B cell (primary cell): ENCODE measurements at regions not wholly inside any gene's neighbourhood (a gene's known extent, or its start where the extent isn't known, plus 50 kb on each side); places are given as distances from the start of the nearest gene placed in this dataset.

Source experiments
- ATAC-seq: fragments of 200-7000 bp; cut with Tn5 transposase; one replicate; pipeline ENCODE4 v1.10.0; 2021; ENCODE audit warnings: low read depth, mild to moderate bottlenecking, moderate number of reproducible peaks, moderate library complexity
- CTCF ChIA-PET: fragments of 350-600 bp; sonication (Branson Sonifier 250); formaldehyde crosslinking; loops from one replicate; lab custom pipeline; 2021; ENCODE audit warnings: antibody characterized with exemption, inconsistent platforms; lab: Charles Lee
- POLR2A ChIA-PET: fragments of 350-600 bp; sonication (Branson Sonifier 250); formaldehyde crosslinking; loops from one replicate; lab custom pipeline; 2021; ENCODE audit warnings: antibody characterized with exemption; lab: Charles Lee
- DNase-seq: peaks from one replicate; pipeline ENCODE4 v3.0.0; 2013
- H2AFZ ChIP-seq: 2 replicates; pipeline ENCODE4 v1.6.1; 2012; ENCODE audit warnings: mild to moderate bottlenecking, low read depth, low read length; ENCODE audit not compliant: insufficient read depth, poor library complexity, severe bottlenecking
- H3K27ac ChIP-seq, 2 donors: 1 replicate in 1 of 2; 2 replicates in 1 of 2; pipeline ENCODE4 v1.5.1; 2012 to 2013; ENCODE audit warnings: low read length in 2 of 2, mild to moderate bottlenecking in 2 of 2, moderate library complexity in 1 of 2
- H3K27me3 ChIP-seq, 4 experiments: fragments of 200-600 bp in 1 of 4; sonication (generic) in 1 of 4; replicated peaks in 1 of 4; 1 replicate in 2 of 4; 2 replicates in 2 of 4; pipeline versions ENCODE4 v1.6.1 to v1.7.0; 2013 to 2016; ENCODE audit warnings: low read length in 3 of 4, mild to moderate bottlenecking in 2 of 4, mixed read lengths in 1 of 4, moderate library complexity in 1 of 4; ENCODE audit not compliant: insufficient read depth in 4 of 4, control insufficient read depth in 3 of 4; ENCODE audit errors: control extremely low read depth in 1 of 4
- H3K36me3 ChIP-seq, 2 experiments: replicated peaks in 1 of 2; 1 replicate in 1 of 2; 2 replicates in 1 of 2; pipeline versions ENCODE4 v1.6.1 to v1.7.1; 2013; ENCODE audit warnings: low read length in 1 of 2; ENCODE audit not compliant: insufficient read depth in 2 of 2, control insufficient read depth in 1 of 2; ENCODE audit errors: control extremely low read depth in 1 of 2, extremely low read depth in 1 of 2
- H3K4me1 ChIP-seq, 2 donors: fragments of 200-600 bp in 1 of 2; sonication (generic) in 1 of 2; 1 replicate in 1 of 2; 2 replicates in 1 of 2; pipeline versions ENCODE4 v1.5.1 to v1.6.1; 2013 to 2017; ENCODE audit warnings: low read length in 2 of 2; ENCODE audit not compliant: control insufficient read depth in 2 of 2, insufficient read depth in 2 of 2
- H3K4me2 ChIP-seq: replicated peaks from 2 replicates; pipeline ENCODE3; 2012; ENCODE audit warnings: mild to moderate bottlenecking, low read depth, low read length; ENCODE audit not compliant: poor library complexity, severe bottlenecking
- H3K4me3 ChIP-seq, 5 experiments: fragments of 200-600 bp in 1 of 5; sonication (generic) in 1 of 5; 1 replicate in 3 of 5; 2 replicates in 2 of 5; pipeline versions ENCODE4 v1.5.1 to v1.7.0; 2011 to 2016; ENCODE audit warnings: low read length in 4 of 5, mild to moderate bottlenecking in 4 of 5, low read depth in 2 of 5, control low read depth in 1 of 5, moderate library complexity in 1 of 5; ENCODE audit not compliant: insufficient read depth in 1 of 5; ENCODE audit errors: control extremely low read depth in 1 of 5, extremely low read depth in 1 of 5
- H3K79me2 ChIP-seq: fragments of 200-600 bp; sonication (generic); one replicate; pipeline ENCODE4 v1.6.0; 2016; ENCODE audit warnings: low read length; ENCODE audit not compliant: control insufficient read depth, insufficient read depth
- H3K9ac ChIP-seq: fragments of 200-600 bp; sonication (generic); 2 replicates; pipeline ENCODE4 v1.6.1; 2017; ENCODE audit warnings: mild to moderate bottlenecking, low read length, moderate library complexity
- H3K9me3 ChIP-seq, 3 donors: one replicate each; pipeline versions ENCODE4 v1.6.1 to v1.7.1; 2013; ENCODE audit warnings: low read length in 2 of 3; ENCODE audit not compliant: control insufficient read depth in 2 of 3, insufficient read depth in 1 of 3; ENCODE audit errors: control extremely low read depth in 1 of 3
- H4K20me1 ChIP-seq: 2 replicates; pipeline ENCODE4 v1.6.0; 2012; ENCODE audit warnings: mild to moderate bottlenecking, low read length; ENCODE audit not compliant: insufficient read depth, control insufficient read depth, poor library complexity, severe bottlenecking
- H3K27ac Mint-ChIP-seq: one replicate; pipeline ENCODE4 v1.8.0; 2021; ENCODE audit warnings: mixed read lengths
- H3K27me3 Mint-ChIP-seq: one replicate; pipeline ENCODE4 v1.8.0; 2021; ENCODE audit warnings: mixed read lengths
- H3K4me1 Mint-ChIP-seq: one replicate; pipeline ENCODE4 v1.8.0; 2021; ENCODE audit warnings: mixed read lengths
- H3K4me3 Mint-ChIP-seq: one replicate; pipeline ENCODE4 v1.8.0; 2021; ENCODE audit warnings: mixed read lengths
- H3K9me3 Mint-ChIP-seq: one replicate; pipeline ENCODE4 v1.8.0; 2022; ENCODE audit warnings: mixed read lengths; ENCODE audit not compliant: insufficient read depth
- EZH2 ChIP-seq: IDR thresholded peaks from 2 replicates; pipeline ENCODE4 v1.6.1; 2012; ENCODE audit warnings: borderline replicate concordance, low read depth, mild to moderate bottlenecking, moderate library complexity, low read length; ENCODE audit not compliant: insufficient read depth, poor library complexity, severe bottlenecking
- WGBS: methylation state at CpG from one replicate; pipeline ENCODE4 v1.1.5; 2013; ENCODE audit warnings: missing lambda C conversion rate; ENCODE audit not compliant: insufficient coverage; 5-methylcytosine and 5-hydroxymethylcytosine counted together
- intact Hi-C: fragments of 100-400 bp; cut with micrococcal nuclease; formaldehyde crosslinking; loops from one replicate; pipeline ENCODE4 v1.10.0; 2022
- TF ChIP-seq, protein P1 (sequence below): fragments of 200-600 bp; IDR thresholded peaks from one replicate; pipeline ENCODE4 v1.8.0; 2022; ENCODE audit warnings: antibody characterized with exemption, mild to moderate bottlenecking

DNA sequence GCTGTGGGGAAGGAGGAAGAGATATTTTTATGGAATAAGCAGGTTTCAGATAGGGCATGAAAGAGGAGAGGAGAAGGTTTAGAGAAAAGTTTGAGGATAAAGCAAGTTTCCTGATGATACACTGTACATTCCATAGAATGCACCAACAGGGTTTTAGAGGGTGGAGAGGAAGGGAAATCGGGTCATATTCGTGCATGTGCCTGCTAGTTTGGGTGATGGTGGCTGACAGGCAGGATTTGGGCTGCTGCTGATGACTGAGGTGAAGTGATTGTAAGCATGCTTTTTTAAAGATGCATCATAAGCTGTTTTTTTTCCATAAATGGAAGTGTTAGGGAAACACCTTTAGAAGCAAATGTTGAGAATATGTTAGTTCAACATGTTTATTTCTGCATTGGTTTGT, 68.8 kb downstream of the PMAIP1 start:
- Histone ChIP-seq H4K20me1 (no peaks in the 10 kb centered on the region), H3K36me3 (no peaks in the 10 kb centered on the region), H3K4me3 (no peak overlapping the region), H3K9me3 (no peaks in the 10 kb centered on the region), H3K4me2 (no peak overlapping the region), H3K27me3 (peaks cover 0 to 8% (median 4%) of the 10 kb centered on the region in 4 experiments), H3K4me1 (peaks cover 0 to 3% of the 10 kb centered on the region in 2 donors), H3K79me2 (no peaks in the 10 kb centered on the region), H3K9ac (no peak overlapping the region), H2AFZ (no peak overlapping the region), H3K27ac (no peak overlapping the region)
- intact Hi-C loops, result no loop called here
- H3K9me3 Mint-ChIP-seq, result no peaks in the 10 kb centered on the region
- 95% methylated on average over 2 of the region's 2 CpGs for WGBS
- H3K4me3 Mint-ChIP-seq, result no peak overlapping the region
- ChIA-PET CTCF (interaction anchor here (1.0 to 3.4 kb wide), 3 partner anchors 20 to 68 kb away, joined by 3 to 20 read pairs (median 4); no protein-coding TSS in a partner anchor), POLR2A (no interaction called here)
- no peak for DNase-seq
- no peak overlapping the region for H3K27ac Mint-ChIP-seq
- no peak for ATAC-seq
- TF ChIP-seq EZH2, result no peak
- TF ChIP-seq, protein P1, sequence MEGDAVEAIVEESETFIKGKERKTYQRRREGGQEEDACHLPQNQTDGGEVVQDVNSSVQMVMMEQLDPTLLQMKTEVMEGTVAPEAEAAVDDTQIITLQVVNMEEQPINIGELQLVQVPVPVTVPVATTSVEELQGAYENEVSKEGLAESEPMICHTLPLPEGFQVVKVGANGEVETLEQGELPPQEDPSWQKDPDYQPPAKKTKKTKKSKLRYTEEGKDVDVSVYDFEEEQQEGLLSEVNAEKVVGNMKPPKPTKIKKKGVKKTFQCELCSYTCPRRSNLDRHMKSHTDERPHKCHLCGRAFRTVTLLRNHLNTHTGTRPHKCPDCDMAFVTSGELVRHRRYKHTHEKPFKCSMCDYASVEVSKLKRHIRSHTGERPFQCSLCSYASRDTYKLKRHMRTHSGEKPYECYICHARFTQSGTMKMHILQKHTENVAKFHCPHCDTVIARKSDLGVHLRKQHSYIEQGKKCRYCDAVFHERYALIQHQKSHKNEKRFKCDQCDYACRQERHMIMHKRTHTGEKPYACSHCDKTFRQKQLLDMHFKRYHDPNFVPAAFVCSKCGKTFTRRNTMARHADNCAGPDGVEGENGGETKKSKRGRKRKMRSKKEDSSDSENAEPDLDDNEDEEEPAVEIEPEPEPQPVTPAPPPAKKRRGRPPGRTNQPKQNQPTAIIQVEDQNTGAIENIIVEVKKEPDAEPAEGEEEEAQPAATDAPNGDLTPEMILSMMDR, result no peak
- peaks cover 12% of the 10 kb centered on the region for H3K4me1 Mint-ChIP-seq
- H3K27me3 Mint-ChIP-seq, result peaks cover 21% of the 10 kb centered on the region

DNA sequence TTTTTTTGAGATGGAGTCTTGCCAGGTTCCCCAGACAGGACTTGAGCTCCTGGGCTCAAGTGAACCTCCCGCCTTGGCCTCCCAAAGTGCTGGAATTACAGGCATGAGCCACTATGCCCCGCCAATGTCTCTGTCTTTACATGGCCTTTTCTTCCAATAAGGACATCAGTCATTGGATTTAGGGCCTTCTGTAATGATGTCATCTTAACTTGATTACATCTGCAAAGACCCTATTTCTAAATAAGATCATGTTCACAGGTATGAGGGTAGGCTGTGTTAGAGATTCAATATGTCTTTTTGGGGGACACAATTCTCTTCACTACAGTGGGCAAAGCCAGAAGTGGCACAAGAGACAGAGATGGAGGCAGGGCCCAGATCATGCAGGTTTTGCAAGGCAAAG, 68.1 kb downstream of the PMAIP1 start:
- intact Hi-C loops, result no loop called here
- Mint-ChIP-seq H3K9me3 (no peaks in the 10 kb centered on the region), H3K27me3 (peaks cover 21% of the 10 kb centered on the region), H3K4me1 (peaks cover 15% of the 10 kb centered on the region), H3K27ac (no peak overlapping the region), H3K4me3 (no peak overlapping the region)
- DNase-seq, result no peak
- ChIA-PET POLR2A (no interaction called here), CTCF (interaction anchor here (3.4 kb wide), 1 partner anchor 21 kb away, joined by 20 read pairs; no protein-coding TSS in a partner anchor)
- no peaks in the 10 kb centered on the region for H3K79me2 ChIP-seq
- no peaks in the 10 kb centered on the region for H3K9me3 ChIP-seq
- no peak for ATAC-seq
- H3K27ac ChIP-seq, result no peak overlapping the region
- H3K27me3 ChIP-seq, result peaks cover 0 to 8% (median 4%) of the 10 kb centered on the region in 4 experiments
- no peaks in the 10 kb centered on the region for H4K20me1 ChIP-seq
- H3K36me3 ChIP-seq, result no peaks in the 10 kb centered on the region
- H3K9ac ChIP-seq, result no peak overlapping the region
- H3K4me3 ChIP-seq, result no peak overlapping the region
- TF ChIP-seq EZH2, result no peak
- TF ChIP-seq, protein P1, result no peak
- WGBS, result 100% methylated on average over 1 of the region's 2 CpGs
- H2AFZ ChIP-seq, result no peak overlapping the region
- H3K4me2 ChIP-seq, result no peak overlapping the region
- H3K4me1 ChIP-seq, result peaks cover 0 to 3% of the 10 kb centered on the region in 2 donors
